ENCODE measurements at regions not wholly inside any gene's neighbourhood (a gene's known extent, or its start where the extent isn't known, plus 50 kb on each side); places are given as distances from the start of the nearest gene placed in this dataset.
"Not testable (repeated sequence)": the region's sequence is repeated elsewhere in the genome, so short reads cannot be mapped to it uniquely, and the experiment has no call there.

- DNase-seq = no peak
Observed at GRCh38 chr18:75895135-75895534, 467.6 kb upstream of the SMIM21 start.

- no peak for DNase-seq
Observed at GRCh38 chr18:75884728-75885127, 457.2 kb upstream of the SMIM21 start.

- DNase-seq = no peak
Observed at GRCh38 chr18:75880925-75881504, 453.5 kb upstream of the SMIM21 start.

GRCh38 chr18:75880266-75880665, 452.8 kb upstream of the SMIM21 start:
- DNase-seq = no peak

GRCh38 chr18:75879196-75879595, 451.7 kb upstream of the SMIM21 start:
- no peak for DNase-seq

GRCh38 chr18:75875559-75875958, 448.1 kb upstream of the SMIM21 start:
- DNase-seq = no peak

- DNase-seq = no peak
Observed at GRCh38 chr18:75874401-75875089, 447.0 kb upstream of the SMIM21 start.

GRCh38 chr18:75871596-75871995, 444.1 kb upstream of the SMIM21 start:
- DNase-seq = no peak

GRCh38 chr18:75869162-75869561, 441.7 kb upstream of the SMIM21 start:
- DNase-seq = no peak

- no peak for DNase-seq
Observed at GRCh38 chr18:75868031-75868430, 440.5 kb upstream of the SMIM21 start.

- no peak for DNase-seq
Observed at GRCh38 chr18:75865639-75866038, 438.1 kb upstream of the SMIM21 start.

GRCh38 chr18:75864816-75865215, 437.3 kb upstream of the SMIM21 start:
- no peak for DNase-seq

- DNase-seq = no peak
Observed at GRCh38 chr18:75863696-75864095, 436.2 kb upstream of the SMIM21 start.

GRCh38 chr18:75862458-75862857, 435.0 kb upstream of the SMIM21 start:
- DNase-seq = no peak

- no peak for DNase-seq
Observed at GRCh38 chr18:75860166-75860565, 432.7 kb upstream of the SMIM21 start.

- no peak for DNase-seq
Observed at GRCh38 chr18:75859533-75859932, 432.0 kb upstream of the SMIM21 start.

- DNase-seq = no peak
Observed at GRCh38 chr18:75858754-75859153, 431.3 kb upstream of the SMIM21 start.

GRCh38 chr18:75857558-75857957, 430.1 kb upstream of the SMIM21 start:
- DNase-seq = no peak

GRCh38 chr18:75854808-75855207, 427.3 kb upstream of the SMIM21 start:
- no peak for DNase-seq

- DNase-seq = no peak
Observed at GRCh38 chr18:75854174-75854573, 426.7 kb upstream of the SMIM21 start.

GRCh38 chr18:75846321-75846720, 418.8 kb upstream of the SMIM21 start:
- no peak for DNase-seq

- DNase-seq = no peak
Observed at GRCh38 chr18:75845413-75845812, 417.9 kb upstream of the SMIM21 start.

GRCh38 chr18:75844146-75844545, 416.6 kb upstream of the SMIM21 start:
- no peak for DNase-seq

- no peak for DNase-seq
Observed at GRCh38 chr18:75840131-75840530, 412.6 kb upstream of the SMIM21 start.

- DNase-seq = not testable (repeated sequence)
Observed at GRCh38 chr18:75839686-75840085, 412.2 kb upstream of the SMIM21 start.

Measured in CD4-positive, alpha-beta T cell treated with Interleukin-4 for 1 hour (primary cell).